Neural cell (in vitro differentiated cells): ENCODE measurements at regions not wholly inside any gene's neighbourhood (a gene's known extent, or its start where the extent isn't known, plus 50 kb on each side); places are given as distances from the start of the nearest gene placed in this dataset.

Source experiments
- H2AFZ ChIP-seq: fragments of 200-600, 300-800 bp; sonication (generic), shearing (Covaris generic); 2 replicates; pipeline ENCODE4 v1.6.0; 2014; ENCODE audit warnings: low read depth, mild to moderate bottlenecking, antibody characterized with exemption, low read length, moderate library complexity
- H3F3A ChIP-seq: fragments of 200-600 bp; shearing (Covaris generic); 2 replicates; pipeline ENCODE4 v1.6.1; 2016; ENCODE audit warnings: mild to moderate bottlenecking, moderate library complexity, mixed read lengths, antibody characterized with exemption, low read length; ENCODE audit not compliant: insufficient read depth, poor library complexity, severe bottlenecking
- H3K27ac ChIP-seq: fragments of 200-600, 300-800 bp; sonication (generic), shearing (Covaris generic); 2 replicates; pipeline ENCODE4 v1.5.1; 2014; ENCODE audit warnings: mild to moderate bottlenecking, low read length, moderate library complexity
- H3K27me3 ChIP-seq: fragments of 300-800, 200-600 bp; sonication (generic), shearing (Covaris generic); 2 replicates; pipeline ENCODE4 v1.6.0; 2014; ENCODE audit warnings: mild to moderate bottlenecking, low read depth, low read length, moderate library complexity; ENCODE audit not compliant: insufficient read depth
- H3K36me3 ChIP-seq: fragments of 300-800, 200-600 bp; sonication (generic), shearing (Covaris generic); 2 replicates; pipeline ENCODE4 v1.5.1; 2014; ENCODE audit warnings: mild to moderate bottlenecking, antibody characterized with exemption, low read length, moderate library complexity; ENCODE audit not compliant: insufficient read depth
- H3K4me2 ChIP-seq: fragments of 300-800, 200-600 bp; sonication (generic), shearing (Covaris generic); 2 replicates; pipeline ENCODE4 v1.6.0; 2014; ENCODE audit warnings: mild to moderate bottlenecking, low read length
- H3K4me3 ChIP-seq: fragments of 300-800, 200-600 bp; sonication (generic), shearing (Covaris generic); 2 replicates; pipeline ENCODE4 v1.5.1; 2014; ENCODE audit warnings: mild to moderate bottlenecking, low read length, moderate library complexity
- H3K79me2 ChIP-seq: fragments of 200-600 bp; shearing (Covaris generic); replicated peaks from 2 replicates; pipeline ENCODE4 v1.6.0; 2014; ENCODE audit warnings: mild to moderate bottlenecking, low read length, moderate library complexity; ENCODE audit not compliant: insufficient read depth
- H3K9ac ChIP-seq: fragments of 300-800, 200-600 bp; sonication (generic), shearing (Covaris generic); 2 replicates; pipeline ENCODE4 v1.6.1; 2016; ENCODE audit warnings: mild to moderate bottlenecking, low read length, mixed read lengths
- H3K9me2 ChIP-seq: fragments of 200-600 bp; shearing (Covaris generic); 2 replicates; pipeline ENCODE4 v1.6.1; 2016; ENCODE audit warnings: mild to moderate bottlenecking, low read length, mixed read lengths; ENCODE audit not compliant: insufficient read depth
- H3K9me3 ChIP-seq: fragments of 200-600, 300-800 bp; sonication (generic), shearing (Covaris generic); 2 replicates; pipeline ENCODE4 v1.6.1; 2016; ENCODE audit warnings: mild to moderate bottlenecking, mixed run types, low read length, moderate library complexity, mixed read lengths
- H4K20me1 ChIP-seq: fragments of 200-600 bp; shearing (Covaris generic); 2 replicates; pipeline ENCODE4 v1.6.1; 2016; ENCODE audit warnings: mild to moderate bottlenecking, mixed run types; ENCODE audit not compliant: insufficient read depth
- CTCF ChIP-seq: fragments of 450-650 bp; IDR thresholded peaks from 2 replicates; pipeline ENCODE4 v1.5.1; 2014; ENCODE audit warnings: antibody characterized with exemption, mild to moderate bottlenecking, moderate library complexity; ENCODE audit not compliant: poor library complexity, severe bottlenecking
- EP300 ChIP-seq: fragments of 450-650 bp; conservative IDR thresholded peaks from 2 replicates; pipeline ENCODE4 v1.6.1; 2014; ENCODE audit warnings: antibody characterized with exemption, mild to moderate bottlenecking, moderate library complexity; ENCODE audit not compliant: poor library complexity, severe bottlenecking
- EZH2 ChIP-seq: fragments of 200-600, 300-800 bp; shearing (Covaris generic), sonication (generic); IDR thresholded peaks from 2 replicates; pipeline ENCODE4 v1.6.1; 2014; ENCODE audit warnings: antibody characterized with exemption, low read length, borderline replicate concordance, mild to moderate bottlenecking; ENCODE audit not compliant: insufficient read depth, poor library complexity, severe bottlenecking
- MXI1 ChIP-seq: fragments of 450-650 bp; conservative IDR thresholded peaks from 2 replicates; pipeline ENCODE4 v1.6.1; 2014; ENCODE audit warnings: antibody characterized with exemption, mild to moderate bottlenecking; ENCODE audit not compliant: poor library complexity, severe bottlenecking
- POLR2AphosphoS5 ChIP-seq: IDR thresholded peaks from 2 replicates; pipeline ENCODE4 v1.6.1; 2012
- RAD21 ChIP-seq: fragments of 450-650 bp; conservative IDR thresholded peaks from 2 replicates; pipeline ENCODE4 v1.6.1; 2014; ENCODE audit warnings: antibody characterized with exemption, mild to moderate bottlenecking, moderate library complexity
- SMC3 ChIP-seq: fragments of 450-650 bp; conservative IDR thresholded peaks from 2 replicates; pipeline ENCODE4 v1.6.1; 2014; ENCODE audit warnings: antibody characterized with exemption, mild to moderate bottlenecking, moderate library complexity; ENCODE audit not compliant: poor library complexity
- TAF1 ChIP-seq: IDR thresholded peaks from 2 replicates; pipeline ENCODE4 v1.6.1; 2012; ENCODE audit warnings: low read depth
- TF ChIP-seq, protein P1 (sequence below): IDR thresholded peaks from 2 replicates; pipeline ENCODE4 v1.6.1; 2012; ENCODE audit warnings: borderline replicate concordance

DNA sequence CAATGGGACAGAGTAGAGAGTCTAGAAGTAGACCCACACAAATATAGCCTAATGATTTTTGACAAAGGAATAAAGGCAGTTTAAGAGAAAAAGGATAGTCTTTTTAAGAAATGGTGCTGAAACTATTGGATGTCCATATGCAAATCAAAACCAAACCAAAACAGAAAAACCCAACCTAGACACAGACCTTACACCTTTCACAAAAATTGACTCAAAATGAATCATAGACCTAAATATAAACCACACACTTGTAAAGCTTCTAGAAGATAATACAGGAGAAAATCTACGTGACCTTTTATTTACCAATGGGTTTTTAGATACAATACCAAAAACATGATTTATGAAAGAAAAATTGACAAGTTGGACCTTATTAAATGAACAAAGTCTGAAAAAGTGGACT lies 66.4 kb upstream of the MPHOSPH6 start:
- Histone ChIP-seq H3K27me3 (no peaks in the 10 kb centered on the region), H3K4me2 (no peak overlapping the region), H3K27ac (no peak overlapping the region), H3K9ac (no peak overlapping the region), H3F3A (no peaks in the 10 kb centered on the region), H4K20me1 (no peaks in the 10 kb centered on the region), H2AFZ (no peak overlapping the region), H3K9me3 (no peaks in the 10 kb centered on the region), H3K79me2 (no peaks in the 10 kb centered on the region), H3K9me2 (no peaks in the 10 kb centered on the region), H3K4me3 (no peak overlapping the region), H3K36me3 (no peaks in the 10 kb centered on the region)
- TF ChIP-seq, protein P1, sequence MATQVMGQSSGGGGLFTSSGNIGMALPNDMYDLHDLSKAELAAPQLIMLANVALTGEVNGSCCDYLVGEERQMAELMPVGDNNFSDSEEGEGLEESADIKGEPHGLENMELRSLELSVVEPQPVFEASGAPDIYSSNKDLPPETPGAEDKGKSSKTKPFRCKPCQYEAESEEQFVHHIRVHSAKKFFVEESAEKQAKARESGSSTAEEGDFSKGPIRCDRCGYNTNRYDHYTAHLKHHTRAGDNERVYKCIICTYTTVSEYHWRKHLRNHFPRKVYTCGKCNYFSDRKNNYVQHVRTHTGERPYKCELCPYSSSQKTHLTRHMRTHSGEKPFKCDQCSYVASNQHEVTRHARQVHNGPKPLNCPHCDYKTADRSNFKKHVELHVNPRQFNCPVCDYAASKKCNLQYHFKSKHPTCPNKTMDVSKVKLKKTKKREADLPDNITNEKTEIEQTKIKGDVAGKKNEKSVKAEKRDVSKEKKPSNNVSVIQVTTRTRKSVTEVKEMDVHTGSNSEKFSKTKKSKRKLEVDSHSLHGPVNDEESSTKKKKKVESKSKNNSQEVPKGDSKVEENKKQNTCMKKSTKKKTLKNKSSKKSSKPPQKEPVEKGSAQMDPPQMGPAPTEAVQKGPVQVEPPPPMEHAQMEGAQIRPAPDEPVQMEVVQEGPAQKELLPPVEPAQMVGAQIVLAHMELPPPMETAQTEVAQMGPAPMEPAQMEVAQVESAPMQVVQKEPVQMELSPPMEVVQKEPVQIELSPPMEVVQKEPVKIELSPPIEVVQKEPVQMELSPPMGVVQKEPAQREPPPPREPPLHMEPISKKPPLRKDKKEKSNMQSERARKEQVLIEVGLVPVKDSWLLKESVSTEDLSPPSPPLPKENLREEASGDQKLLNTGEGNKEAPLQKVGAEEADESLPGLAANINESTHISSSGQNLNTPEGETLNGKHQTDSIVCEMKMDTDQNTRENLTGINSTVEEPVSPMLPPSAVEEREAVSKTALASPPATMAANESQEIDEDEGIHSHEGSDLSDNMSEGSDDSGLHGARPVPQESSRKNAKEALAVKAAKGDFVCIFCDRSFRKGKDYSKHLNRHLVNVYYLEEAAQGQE = no peak
- TF ChIP-seq CTCF (no peak), EP300 (no peak), SMC3 (no peak), RAD21 (no peak), TAF1 (no peak), EZH2 (no peak), MXI1 (no peak), POLR2AphosphoS5 (no peak)

DNA sequence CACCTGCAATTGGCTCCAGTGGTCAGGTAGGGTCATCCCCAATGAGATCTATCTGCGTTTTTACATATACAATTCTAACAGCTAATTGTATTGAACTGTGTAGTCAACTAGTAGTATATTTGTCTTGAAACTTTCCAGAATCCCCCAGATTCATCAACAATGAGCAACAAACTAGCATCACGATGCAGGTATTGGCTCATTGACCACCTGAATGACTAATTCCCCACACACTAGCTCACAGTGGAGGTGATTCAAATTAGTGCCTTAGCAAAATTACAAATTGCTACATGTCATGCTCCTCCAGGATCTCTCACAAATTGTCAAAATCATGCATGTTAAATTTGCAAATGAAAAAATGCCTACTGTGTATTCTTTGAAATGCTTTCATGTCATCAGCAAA lies 62.8 kb upstream of the MPHOSPH6 start:
- H3K9me3 ChIP-seq = no peaks in the 10 kb centered on the region
- H3K36me3 ChIP-seq = no peaks in the 10 kb centered on the region
- H3F3A ChIP-seq = no peaks in the 10 kb centered on the region
- TF ChIP-seq MXI1 (no peak), EZH2 (no peak), RAD21 (no peak), TAF1 (no peak), CTCF (no peak), EP300 (no peak), POLR2AphosphoS5 (no peak), SMC3 (no peak)
- TF ChIP-seq, protein P1 = no peak
- no peak overlapping the region for H2AFZ ChIP-seq
- no peak overlapping the region for H3K9ac ChIP-seq
- no peak overlapping the region for H3K4me2 ChIP-seq
- no peaks in the 10 kb centered on the region for H4K20me1 ChIP-seq
- H3K4me3 ChIP-seq = no peak overlapping the region
- H3K79me2 ChIP-seq = no peaks in the 10 kb centered on the region
- H3K27ac ChIP-seq = no peak overlapping the region
- no peaks in the 10 kb centered on the region for H3K27me3 ChIP-seq
- no peaks in the 10 kb centered on the region for H3K9me2 ChIP-seq
